Nephron progenitor cell (in vitro differentiated cells): ENCODE measurements at regions not wholly inside any gene's neighbourhood (a gene's known extent, or its start where the extent isn't known, plus 50 kb on each side); places are given as distances from the start of the nearest gene placed in this dataset.

Experiments
- DNase-seq: peaks from one replicate; pipeline ENCODE4 v3.0.0; 2021
- H3K27ac Mint-ChIP-seq: 2 replicates; pipeline ENCODE4 v1.8.0; 2021; ENCODE audit warnings: mild to moderate bottlenecking, moderate library complexity, mixed read lengths
- H3K27me3 Mint-ChIP-seq: 2 replicates; pipeline ENCODE4 v1.8.0; 2021; ENCODE audit warnings: mild to moderate bottlenecking, low read depth, mixed read lengths; ENCODE audit not compliant: poor library complexity
- H3K36me3 Mint-ChIP-seq: 2 replicates; pipeline ENCODE4 v1.8.0; 2021; ENCODE audit warnings: low read depth, mixed read lengths
- H3K4me1 Mint-ChIP-seq: 2 replicates; pipeline ENCODE4 v1.8.0; 2021; ENCODE audit warnings: mixed read lengths
- H3K4me3 Mint-ChIP-seq: 2 replicates; pipeline ENCODE4 v1.8.0; 2021; ENCODE audit warnings: mild to moderate bottlenecking, moderate library complexity, mixed read lengths
- H3K9me3 Mint-ChIP-seq: 2 replicates; pipeline ENCODE4 v1.8.0; 2021; ENCODE audit warnings: mild to moderate bottlenecking, moderate library complexity, mixed read lengths
- TF ChIP-seq, protein P1 (sequence below): fragments of 200-600 bp; sonication (generic); IDR thresholded peaks from 2 replicates; pipeline ENCODE4 v1.5.0; 2021; ENCODE audit warnings: antibody characterized with exemption

DNA sequence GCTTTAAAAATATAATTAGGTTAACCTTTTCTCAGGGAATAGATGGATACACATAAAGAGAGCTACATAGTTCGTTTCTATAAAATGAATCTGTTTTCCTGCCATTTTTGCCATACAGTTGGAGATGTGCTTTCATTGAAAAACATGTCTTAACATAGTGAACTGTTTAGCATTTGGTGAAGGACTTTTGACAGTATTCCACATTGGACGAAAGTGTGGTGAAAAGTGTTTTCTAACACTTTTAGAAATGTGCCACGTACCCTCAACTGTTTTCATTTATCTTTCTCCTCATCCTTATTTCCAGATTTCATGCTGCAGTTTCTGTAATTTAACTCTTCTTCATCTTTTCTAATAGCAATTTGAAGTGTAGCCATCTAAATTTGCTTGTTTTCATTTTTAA is 249.1 kb upstream of the MTNR1B start:
- H3K9me3 Mint-ChIP-seq = peaks cover 27% of the 10 kb centered on the region
- H3K4me1 Mint-ChIP-seq = peaks cover 10% of the 10 kb centered on the region
- H3K36me3 Mint-ChIP-seq = peaks cover 41% of the 10 kb centered on the region
- H3K4me3 Mint-ChIP-seq = no peak overlapping the region
- TF ChIP-seq, protein P1, sequence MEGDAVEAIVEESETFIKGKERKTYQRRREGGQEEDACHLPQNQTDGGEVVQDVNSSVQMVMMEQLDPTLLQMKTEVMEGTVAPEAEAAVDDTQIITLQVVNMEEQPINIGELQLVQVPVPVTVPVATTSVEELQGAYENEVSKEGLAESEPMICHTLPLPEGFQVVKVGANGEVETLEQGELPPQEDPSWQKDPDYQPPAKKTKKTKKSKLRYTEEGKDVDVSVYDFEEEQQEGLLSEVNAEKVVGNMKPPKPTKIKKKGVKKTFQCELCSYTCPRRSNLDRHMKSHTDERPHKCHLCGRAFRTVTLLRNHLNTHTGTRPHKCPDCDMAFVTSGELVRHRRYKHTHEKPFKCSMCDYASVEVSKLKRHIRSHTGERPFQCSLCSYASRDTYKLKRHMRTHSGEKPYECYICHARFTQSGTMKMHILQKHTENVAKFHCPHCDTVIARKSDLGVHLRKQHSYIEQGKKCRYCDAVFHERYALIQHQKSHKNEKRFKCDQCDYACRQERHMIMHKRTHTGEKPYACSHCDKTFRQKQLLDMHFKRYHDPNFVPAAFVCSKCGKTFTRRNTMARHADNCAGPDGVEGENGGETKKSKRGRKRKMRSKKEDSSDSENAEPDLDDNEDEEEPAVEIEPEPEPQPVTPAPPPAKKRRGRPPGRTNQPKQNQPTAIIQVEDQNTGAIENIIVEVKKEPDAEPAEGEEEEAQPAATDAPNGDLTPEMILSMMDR = no peak
- H3K27ac Mint-ChIP-seq = no peak overlapping the region
- peaks cover 5% of the 10 kb centered on the region for H3K27me3 Mint-ChIP-seq
- DNase-seq = no peak

DNA sequence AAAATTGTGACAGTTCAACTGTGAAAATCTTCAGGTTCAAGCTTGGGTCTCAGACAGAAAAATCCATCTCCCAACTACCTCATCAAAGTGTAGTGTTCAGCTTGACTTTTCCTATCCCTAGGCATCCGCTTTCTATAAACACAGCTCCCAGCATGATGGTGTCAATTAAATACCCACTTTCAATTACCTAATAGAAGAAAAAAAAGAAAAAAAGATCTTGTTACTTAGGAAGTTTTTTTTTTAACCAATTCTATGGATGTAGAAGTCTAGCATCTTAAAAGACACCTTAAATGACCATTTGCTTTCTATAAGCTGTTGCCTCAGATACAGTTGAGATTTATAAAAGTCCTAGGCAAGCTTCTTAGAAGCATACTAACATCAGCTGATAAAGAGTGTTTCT is 244.1 kb upstream of the MTNR1B start:
- peaks cover 2% of the 10 kb centered on the region for H3K27me3 Mint-ChIP-seq
- peaks cover 31% of the 10 kb centered on the region for H3K9me3 Mint-ChIP-seq
- H3K4me1 Mint-ChIP-seq = peaks cover 36% of the 10 kb centered on the region
- no peak for DNase-seq
- H3K36me3 Mint-ChIP-seq = peaks cover 36% of the 10 kb centered on the region
- no peak overlapping the region for H3K4me3 Mint-ChIP-seq
- no peak overlapping the region for H3K27ac Mint-ChIP-seq
- TF ChIP-seq, protein P1 = no peak

DNA sequence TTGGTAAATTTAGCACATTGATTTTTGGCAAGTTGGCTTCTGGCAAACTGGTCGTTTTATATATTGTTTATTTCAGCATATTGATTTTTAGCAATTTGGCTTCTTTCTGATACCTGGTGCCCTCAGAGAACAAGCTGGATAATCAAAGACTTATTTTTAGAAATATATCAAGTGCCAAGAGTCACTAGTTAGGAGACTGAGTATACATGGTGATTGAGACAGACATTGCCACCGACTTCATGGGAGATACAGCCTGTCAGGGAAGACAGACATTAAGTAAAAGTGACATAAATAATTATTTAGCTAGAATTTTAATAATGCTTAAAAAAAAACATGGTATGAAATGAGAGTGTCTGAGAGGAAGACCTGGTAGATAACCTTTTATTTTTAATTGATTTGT is 242.3 kb upstream of the MTNR1B start:
- Mint-ChIP-seq H3K4me3 (no peak overlapping the region), H3K27me3 (peaks cover 2% of the 10 kb centered on the region), H3K27ac (no peak overlapping the region), H3K36me3 (peaks cover 28% of the 10 kb centered on the region), H3K9me3 (peaks cover 23% of the 10 kb centered on the region), H3K4me1 (peaks cover 36% of the 10 kb centered on the region)
- no peak for DNase-seq
- TF ChIP-seq, protein P1 = no peak

DNA sequence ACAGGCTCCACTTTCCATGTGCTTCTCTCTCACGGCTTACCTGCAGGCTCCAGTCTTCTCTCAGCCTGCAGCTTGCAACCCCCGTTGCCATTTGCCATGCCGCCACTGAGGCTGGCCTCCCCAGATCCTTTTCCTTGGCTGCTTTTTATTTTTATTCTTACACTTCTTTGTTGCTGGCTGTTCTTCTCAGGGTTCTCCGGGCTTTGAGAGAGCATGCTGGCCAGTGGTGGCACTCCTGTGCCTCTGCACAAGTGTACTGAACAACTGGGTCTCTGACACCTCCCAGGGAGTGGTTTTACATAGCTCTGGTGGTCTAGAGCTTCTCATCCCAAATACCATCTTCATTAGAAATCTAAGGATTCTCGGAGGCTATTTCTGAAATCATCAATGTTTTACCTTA is 241.7 kb upstream of the MTNR1B start:
- Mint-ChIP-seq H3K27ac (no peak overlapping the region), H3K27me3 (peaks cover 2% of the 10 kb centered on the region), H3K36me3 (peaks cover 21% of the 10 kb centered on the region), H3K4me1 (peaks cover 36% of the 10 kb centered on the region), H3K4me3 (no peak overlapping the region), H3K9me3 (peaks cover 17% of the 10 kb centered on the region)
- DNase-seq = no peak
- TF ChIP-seq, protein P1 = no peak

DNA sequence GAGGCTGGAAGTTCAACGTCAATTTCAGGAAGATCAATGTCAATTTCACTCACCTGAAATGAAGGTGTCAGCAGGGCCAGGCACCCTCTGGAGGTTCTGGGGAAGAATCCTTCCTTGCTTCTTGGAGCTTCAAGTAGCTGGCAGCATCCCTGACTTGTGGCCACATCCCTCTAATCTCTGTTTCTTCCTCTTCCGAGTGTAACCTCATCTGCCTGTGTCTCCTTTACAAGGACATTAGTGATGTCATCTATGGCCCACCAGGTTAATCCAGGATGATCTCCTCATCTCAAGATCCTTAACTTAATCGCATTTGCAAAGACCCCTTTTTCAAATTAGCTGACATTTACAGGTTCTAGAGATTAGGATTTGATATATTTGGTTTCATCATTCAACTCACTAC is 240.8 kb upstream of the MTNR1B start:
- DNase-seq = no peak
- Mint-ChIP-seq H3K36me3 (peaks cover 13% of the 10 kb centered on the region), H3K27ac (peak overlapping the region; percentile 90), H3K4me3 (no peak overlapping the region), H3K27me3 (peaks cover 6% of the 10 kb centered on the region), H3K4me1 (peaks cover 36% of the 10 kb centered on the region), H3K9me3 (peaks cover 8% of the 10 kb centered on the region)
- TF ChIP-seq, protein P1 = no peak

DNA sequence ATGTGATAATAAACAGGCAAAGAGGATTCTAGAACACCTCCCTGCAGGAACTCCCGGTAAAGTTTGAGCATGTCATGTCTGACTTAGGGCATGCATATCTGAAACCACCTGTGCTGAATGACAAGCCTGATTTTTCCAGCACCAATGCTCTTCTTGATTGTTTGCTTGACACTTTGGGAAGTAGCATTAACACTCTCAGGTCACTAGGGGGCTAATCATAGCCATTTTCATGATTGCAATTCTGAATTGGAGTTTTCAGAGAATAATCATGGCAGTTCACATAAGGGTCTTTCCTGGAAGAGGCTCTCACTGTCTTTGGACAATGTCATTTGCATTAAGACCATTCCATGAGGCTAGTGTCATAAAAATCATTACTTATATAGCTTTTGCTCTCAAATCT is 234.4 kb upstream of the MTNR1B start:
- peaks cover 4% of the 10 kb centered on the region for H3K36me3 Mint-ChIP-seq
- no peak overlapping the region for H3K4me3 Mint-ChIP-seq
- no peaks in the 10 kb centered on the region for H3K9me3 Mint-ChIP-seq
- TF ChIP-seq, protein P1 = peak; percentile 35
- H3K27me3 Mint-ChIP-seq = peaks cover 4% of the 10 kb centered on the region
- H3K27ac Mint-ChIP-seq = no peak overlapping the region
- DNase-seq = no peak
- peaks cover 11% of the 10 kb centered on the region for H3K4me1 Mint-ChIP-seq
